BE2C (cell line): ENCODE measurements at regions not wholly inside any gene's neighbourhood (a gene's known extent, or its start where the extent isn't known, plus 50 kb on each side); places are given as distances from the start of the nearest gene placed in this dataset.

Experiments
- DNase-seq: peaks from one replicate; pipeline ENCODE4 v3.0.0-alpha.2; 2020
- H3K27me3 ChIP-seq: fragments of 250-450 bp; sonication (Bioruptor Pico); 2 replicates; pipeline ENCODE4 v1.5.1; 2020; ENCODE audit warnings: mild to moderate bottlenecking
- H3K36me3 ChIP-seq: fragments of 250-450 bp; sonication (Bioruptor Pico); 2 replicates; pipeline ENCODE4 v1.5.1; 2020; ENCODE audit warnings: mild to moderate bottlenecking
- H3K4me1 ChIP-seq: fragments of 250-450 bp; sonication (Bioruptor Pico); 2 replicates; pipeline ENCODE4 v1.5.1; 2020
- H3K4me3 ChIP-seq: 2 replicates; pipeline ENCODE4 v1.5.1; 2011; ENCODE audit warnings: low read depth, low read length
- H3K9me3 ChIP-seq: fragments of 250-450 bp; sonication (Bioruptor Pico); 2 replicates; pipeline ENCODE4 v1.5.1; 2020
- TF ChIP-seq, protein P1 (sequence below): IDR thresholded peaks from 2 replicates; pipeline ENCODE4 v1.5.1; 2012; ENCODE audit warnings: mild to moderate bottlenecking, low read depth, low read length

DNA sequence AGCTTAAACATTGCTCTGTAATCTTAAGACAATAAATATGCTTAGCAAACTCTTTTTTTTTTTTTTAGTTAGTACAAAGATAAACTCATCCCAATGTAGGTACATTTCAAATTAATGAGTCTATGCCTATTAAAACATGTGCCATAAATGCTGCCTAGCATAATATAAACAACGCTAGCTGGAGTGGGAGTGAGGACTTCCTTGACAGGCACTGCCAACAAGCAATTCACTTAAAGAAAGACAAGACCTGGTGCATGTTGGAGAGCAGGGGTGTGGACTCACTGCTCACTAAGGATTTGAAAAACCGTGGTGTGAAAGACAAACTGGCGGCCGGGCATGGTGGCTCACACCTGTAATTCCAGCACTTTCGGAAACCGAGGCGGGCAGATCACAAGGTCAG, 187.2 kb upstream of the RGS6 start:
- DNase-seq = no peak
- no peaks in the 10 kb centered on the region for H3K4me1 ChIP-seq
- no peaks in the 10 kb centered on the region for H3K27me3 ChIP-seq
- H3K9me3 ChIP-seq = no peaks in the 10 kb centered on the region
- H3K4me3 ChIP-seq = no peak overlapping the region
- TF ChIP-seq, protein P1, sequence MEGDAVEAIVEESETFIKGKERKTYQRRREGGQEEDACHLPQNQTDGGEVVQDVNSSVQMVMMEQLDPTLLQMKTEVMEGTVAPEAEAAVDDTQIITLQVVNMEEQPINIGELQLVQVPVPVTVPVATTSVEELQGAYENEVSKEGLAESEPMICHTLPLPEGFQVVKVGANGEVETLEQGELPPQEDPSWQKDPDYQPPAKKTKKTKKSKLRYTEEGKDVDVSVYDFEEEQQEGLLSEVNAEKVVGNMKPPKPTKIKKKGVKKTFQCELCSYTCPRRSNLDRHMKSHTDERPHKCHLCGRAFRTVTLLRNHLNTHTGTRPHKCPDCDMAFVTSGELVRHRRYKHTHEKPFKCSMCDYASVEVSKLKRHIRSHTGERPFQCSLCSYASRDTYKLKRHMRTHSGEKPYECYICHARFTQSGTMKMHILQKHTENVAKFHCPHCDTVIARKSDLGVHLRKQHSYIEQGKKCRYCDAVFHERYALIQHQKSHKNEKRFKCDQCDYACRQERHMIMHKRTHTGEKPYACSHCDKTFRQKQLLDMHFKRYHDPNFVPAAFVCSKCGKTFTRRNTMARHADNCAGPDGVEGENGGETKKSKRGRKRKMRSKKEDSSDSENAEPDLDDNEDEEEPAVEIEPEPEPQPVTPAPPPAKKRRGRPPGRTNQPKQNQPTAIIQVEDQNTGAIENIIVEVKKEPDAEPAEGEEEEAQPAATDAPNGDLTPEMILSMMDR = no peak
- H3K36me3 ChIP-seq = no peaks in the 10 kb centered on the region

DNA sequence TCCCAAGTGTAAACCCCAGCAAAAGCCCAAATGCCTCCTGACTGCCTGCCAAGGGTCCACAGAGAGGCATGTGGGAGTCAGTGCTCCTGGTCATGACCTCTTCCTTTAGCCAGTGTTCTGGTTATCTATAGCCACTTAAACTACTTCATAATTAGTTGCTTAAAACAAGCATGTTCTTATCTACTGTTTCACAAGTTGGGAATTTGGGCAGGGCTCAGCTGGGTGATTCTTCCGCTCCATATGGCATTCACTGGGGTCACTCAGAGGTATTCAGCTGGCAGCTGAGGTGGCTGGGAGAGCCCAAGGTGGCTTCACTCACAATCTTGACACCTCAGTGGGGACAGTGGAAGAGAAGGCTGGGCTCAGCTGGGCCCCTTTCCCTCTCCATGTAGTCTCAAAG, 184.0 kb upstream of the RGS6 start:
- DNase-seq = no peak
- H3K4me1 ChIP-seq = no peaks in the 10 kb centered on the region
- H3K9me3 ChIP-seq = no peaks in the 10 kb centered on the region
- no peaks in the 10 kb centered on the region for H3K27me3 ChIP-seq
- TF ChIP-seq, protein P1 = no peak
- H3K4me3 ChIP-seq = no peak overlapping the region
- no peaks in the 10 kb centered on the region for H3K36me3 ChIP-seq

DNA sequence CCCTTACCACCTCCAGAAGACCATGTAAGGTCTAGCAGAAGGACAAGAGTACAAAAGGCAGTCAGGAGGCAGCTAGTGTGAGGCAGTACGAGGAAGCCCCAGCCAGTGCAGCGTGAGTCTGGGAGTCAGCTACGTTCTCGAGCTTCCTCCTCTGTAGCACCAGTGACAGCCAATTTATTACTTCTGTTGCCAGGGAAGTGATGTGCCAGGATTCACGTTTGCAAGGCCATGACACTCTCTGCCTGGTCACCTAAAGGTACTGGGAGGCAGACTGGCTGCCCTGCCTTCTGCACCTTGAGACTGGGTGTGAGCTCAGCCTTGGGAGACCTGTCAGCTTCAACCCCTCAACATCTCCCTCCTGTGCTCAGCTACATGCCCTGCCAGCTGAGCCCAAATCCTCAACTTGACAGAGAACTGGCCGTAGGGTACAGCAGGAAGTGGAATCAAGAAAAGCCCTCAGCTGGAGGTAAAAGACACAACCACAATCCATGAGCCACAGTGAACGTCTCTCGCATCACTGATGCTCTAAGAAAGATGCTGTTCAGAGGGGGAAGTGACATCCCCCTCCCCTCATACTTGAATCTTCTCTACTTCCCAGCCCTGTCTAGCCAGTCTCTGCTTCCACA, 182.5 kb upstream of the RGS6 start:
- no peaks in the 10 kb centered on the region for H3K4me1 ChIP-seq
- no peaks in the 10 kb centered on the region for H3K9me3 ChIP-seq
- H3K27me3 ChIP-seq = no peaks in the 10 kb centered on the region
- DNase-seq = no peak
- no peak overlapping the region for H3K4me3 ChIP-seq
- TF ChIP-seq, protein P1 = no peak
- H3K36me3 ChIP-seq = no peaks in the 10 kb centered on the region

DNA sequence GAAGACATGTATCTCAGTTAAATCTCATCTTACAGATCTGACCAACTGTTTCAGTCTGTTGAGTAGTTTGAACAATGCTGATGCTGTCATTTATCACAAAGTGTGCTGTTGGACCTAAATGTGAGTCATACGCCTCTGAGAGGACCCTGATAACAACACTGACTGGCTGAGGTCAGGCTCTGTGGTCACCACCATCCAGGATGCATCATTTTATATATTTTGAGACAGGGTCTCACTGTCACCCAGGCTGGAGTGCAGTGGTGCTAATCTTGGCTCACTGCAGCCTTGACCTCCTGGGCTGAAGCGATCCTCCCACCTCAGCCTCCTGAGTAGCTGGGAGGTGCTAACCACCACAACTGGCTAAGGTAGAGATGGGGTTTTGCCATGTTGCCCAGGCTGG, 181.0 kb upstream of the RGS6 start:
- no peak overlapping the region for H3K4me3 ChIP-seq
- no peaks in the 10 kb centered on the region for H3K27me3 ChIP-seq
- H3K36me3 ChIP-seq = no peaks in the 10 kb centered on the region
- TF ChIP-seq, protein P1 = no peak
- no peak for DNase-seq
- no peaks in the 10 kb centered on the region for H3K9me3 ChIP-seq
- no peaks in the 10 kb centered on the region for H3K4me1 ChIP-seq

DNA sequence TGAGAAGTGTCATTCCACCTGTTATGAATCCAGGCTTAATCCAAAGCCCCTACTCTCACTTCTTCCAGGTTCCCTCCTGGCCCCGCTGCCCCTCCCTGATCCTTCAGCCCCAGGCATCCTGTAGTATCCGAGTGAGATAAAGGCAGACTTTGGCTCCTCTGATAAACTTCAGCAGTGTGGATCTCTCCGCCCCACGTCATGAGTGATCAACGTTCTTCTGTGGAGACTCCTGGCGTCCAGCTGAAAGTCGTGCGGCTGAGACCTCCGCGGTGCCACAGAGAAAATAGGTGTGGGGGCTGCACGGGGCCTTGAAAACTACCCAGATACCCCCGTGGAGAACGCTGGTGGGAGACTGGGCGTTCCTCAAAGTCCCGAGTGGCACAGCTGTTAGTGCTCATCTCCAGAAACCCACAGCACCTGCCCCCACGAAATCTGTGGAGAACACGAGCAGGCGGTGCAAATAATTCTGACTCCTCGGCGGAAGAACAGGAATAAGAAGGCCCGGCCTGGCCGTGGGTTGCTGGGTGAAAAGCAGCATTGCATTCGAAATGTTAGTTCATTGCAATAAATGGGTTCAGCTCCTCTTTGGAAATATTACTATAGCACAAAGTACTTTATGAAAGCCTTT, 180.0 kb upstream of the RGS6 start:
- no peak for DNase-seq
- TF ChIP-seq, protein P1 = no peak
- Histone ChIP-seq H3K4me1 (no peaks in the 10 kb centered on the region), H3K27me3 (no peaks in the 10 kb centered on the region), H3K9me3 (no peaks in the 10 kb centered on the region), H3K4me3 (no peak overlapping the region), H3K36me3 (no peaks in the 10 kb centered on the region)

DNA sequence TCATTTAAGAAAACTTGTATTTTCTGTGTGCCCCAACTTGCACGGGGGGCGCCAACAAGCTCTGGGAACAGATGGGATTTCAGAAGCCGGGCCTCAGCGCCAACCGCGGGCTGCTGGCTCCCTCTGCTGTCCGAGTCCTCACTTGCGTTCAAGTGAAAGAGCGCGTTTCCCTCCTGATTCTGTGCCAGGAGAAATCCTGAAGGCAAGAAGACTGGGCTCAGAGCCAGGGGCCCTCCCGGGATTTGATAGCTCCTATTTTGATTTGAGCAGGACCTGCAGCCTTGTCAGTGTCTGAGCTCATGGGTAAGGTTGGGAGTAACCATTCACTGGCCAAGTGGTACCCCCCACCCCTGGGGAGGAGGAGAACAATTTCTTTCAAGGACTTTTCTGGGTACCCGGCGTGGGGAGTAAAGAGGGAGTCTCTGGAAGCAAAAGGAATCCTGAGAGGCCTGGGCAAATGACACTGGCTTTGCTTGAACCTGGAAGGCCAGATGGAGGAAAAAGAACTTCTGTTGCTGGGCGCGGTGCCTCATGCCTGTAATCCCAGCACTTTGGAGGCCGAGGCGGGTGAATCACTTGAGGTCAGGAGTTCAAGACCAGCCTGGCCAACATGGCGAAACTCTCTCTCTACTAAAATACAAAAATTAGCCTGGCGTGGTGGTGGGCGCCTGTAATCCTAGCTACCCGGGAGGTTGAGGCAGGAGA, 179.0 kb upstream of the RGS6 start:
- no peaks in the 10 kb centered on the region for H3K27me3 ChIP-seq
- H3K4me1 ChIP-seq = no peaks in the 10 kb centered on the region
- H3K4me3 ChIP-seq = peak overlapping the region; percentile 43
- no peaks in the 10 kb centered on the region for H3K36me3 ChIP-seq
- no peaks in the 10 kb centered on the region for H3K9me3 ChIP-seq
- TF ChIP-seq, protein P1 = peak; percentile 96
- DNase-seq = peak; percentile 96
